ENCODE measurements at regions not wholly inside any gene's neighbourhood (a gene's known extent, or its start where the extent isn't known, plus 50 kb on each side); places are given as distances from the start of the nearest gene placed in this dataset.

DNA sequence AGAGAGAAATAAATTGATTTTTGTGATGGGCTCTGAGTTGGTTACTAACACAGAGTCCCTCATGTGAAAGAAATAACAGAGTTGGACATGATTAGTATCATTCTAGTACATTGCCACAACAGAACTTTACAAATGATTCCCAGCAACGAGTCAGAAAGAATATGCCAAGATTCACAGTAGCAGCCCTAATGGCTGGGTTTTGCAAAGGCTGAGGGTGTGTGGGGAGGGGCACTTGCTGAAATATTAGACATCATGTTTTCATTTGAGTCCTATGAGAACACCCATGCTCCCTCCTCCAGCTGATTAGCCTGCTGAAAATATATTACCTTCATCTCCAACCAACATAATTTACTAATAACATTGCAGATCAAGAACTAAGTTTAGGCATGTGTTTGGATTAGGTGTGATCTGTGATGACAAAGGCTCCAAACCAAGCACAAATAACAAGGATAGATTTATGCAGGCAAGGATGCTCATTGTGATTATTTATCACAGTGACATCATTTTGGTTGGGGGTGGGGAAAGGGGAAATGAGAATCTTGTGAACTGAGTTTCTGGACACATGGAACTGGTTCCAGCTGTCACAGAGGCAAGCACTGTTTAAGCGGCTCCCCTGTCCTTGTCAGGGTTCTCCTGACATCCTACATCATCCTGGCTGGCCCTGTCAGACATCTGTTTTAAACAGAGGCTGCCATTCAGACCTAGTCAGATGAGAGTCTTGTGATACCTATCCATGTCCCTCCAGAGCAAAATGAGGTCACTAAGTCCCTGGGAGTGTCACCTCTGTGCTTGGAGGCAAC is 205.8 kb upstream of the NCKAP5 start:
- Histone ChIP-seq H3K4me3 (no peak overlapping the region), H3K27ac (peak overlapping the region; percentile 25 to 66)
- no peak for DNase-seq (ENCODE audit: low spot score)
- TF ChIP-seq CTCF (IDR thresholded peaks at IDR 0.05): no peak

GRCh38 chr2:133774654-133775015 is 206.4 kb upstream of the NCKAP5 start:
- Histone ChIP-seq H3K27ac (peak overlapping the region; percentile 25 to 66), H3K4me3 (no peak overlapping the region)
- DNase-seq (ENCODE audit: low spot score): no peak
- no peak for TF ChIP-seq CTCF (IDR thresholded peaks at IDR 0.05)

- no peak for TF ChIP-seq CTCF (IDR thresholded peaks at IDR 0.05)
- Histone ChIP-seq H3K27ac (no peak overlapping the region), H3K4me3 (no peak overlapping the region)
- DNase-seq (ENCODE audit: low spot score): no peak
These were observed 208.8 kb upstream of the NCKAP5 start for GRCh38 chr2:133776936-133777573.

DNA sequence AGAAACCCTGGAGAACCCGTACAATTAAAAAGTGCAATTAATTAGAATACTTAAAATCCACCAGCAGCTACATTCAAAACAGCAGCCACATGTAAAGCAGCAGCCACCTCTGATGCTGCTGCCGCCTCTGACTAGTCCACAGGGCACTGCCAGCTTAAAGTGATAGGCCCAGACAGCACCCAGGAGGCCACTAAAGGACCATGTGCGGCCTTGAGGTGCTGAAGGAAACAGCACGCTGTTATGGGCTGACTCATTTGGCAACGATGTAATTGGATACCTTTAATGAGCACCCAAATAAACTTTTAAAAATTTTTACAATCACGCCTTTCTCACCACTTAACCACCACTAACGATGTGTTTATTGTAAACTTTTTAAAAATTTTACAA is 209.3 kb upstream of the NCKAP5 start:
- no peak for TF ChIP-seq CTCF (IDR thresholded peaks at IDR 0.05)
- no peak for DNase-seq (ENCODE audit: low spot score)
- no peak overlapping the region for H3K27ac ChIP-seq
- no peak overlapping the region for H3K4me3 ChIP-seq

- H3K4me3 ChIP-seq: no peak overlapping the region
- H3K27ac ChIP-seq: no peak overlapping the region
- TF ChIP-seq CTCF (IDR thresholded peaks at IDR 0.05): peak; percentile 55
- no peak for DNase-seq (ENCODE audit: low spot score)
These were observed 212.1 kb upstream of the NCKAP5 start for GRCh38 chr2:133780099-133780996.

DNA sequence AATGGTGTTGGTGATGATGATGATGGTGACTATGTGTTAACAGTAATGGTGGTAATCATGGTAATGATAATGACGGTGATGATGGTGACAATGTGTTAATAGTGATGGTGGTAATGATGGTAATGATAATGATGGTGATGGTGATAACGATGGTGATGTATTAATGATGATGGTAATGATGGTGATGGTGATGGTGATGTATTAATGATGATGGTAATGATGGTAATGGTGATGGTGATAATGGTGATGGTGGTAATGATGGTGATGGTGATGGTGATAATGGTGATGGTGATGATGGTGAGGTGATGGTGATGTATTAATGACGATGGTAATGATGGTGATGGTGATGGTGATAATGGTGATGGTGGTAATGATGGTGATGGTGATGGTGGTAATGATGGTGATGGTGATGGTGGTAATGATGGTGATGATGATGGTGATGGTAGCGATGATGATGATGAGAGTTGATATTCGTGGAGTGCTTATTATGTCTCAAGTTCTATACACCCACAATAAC is 212.8 kb upstream of the NCKAP5 start:
- no peak overlapping the region for H3K27ac ChIP-seq
- no peak for DNase-seq (ENCODE audit: low spot score)
- no peak for TF ChIP-seq CTCF (IDR thresholded peaks at IDR 0.05)
- H3K4me3 ChIP-seq: no peak overlapping the region

Measured in coronary artery (tissue), 2 donors.